HCT116 (cell line): ENCODE measurements at regions not wholly inside any gene's neighbourhood (a gene's known extent, or its start where the extent isn't known, plus 50 kb on each side); places are given as distances from the start of the nearest gene placed in this dataset.

Experiments
- ATAC-seq: fragments of 200-7000 bp; cut with Tn5 transposase; 2 replicates; pipeline ENCODE4 v1.9.1; 2020; ENCODE audit warnings: mild to moderate bottlenecking, moderate library complexity
- BruUV-seq: library from RNA; stranded (reverse); fragments of 400-500 nt; replicated peaks from 2 replicates; lab custom pipeline; 2021; lab: Mats Ljungman, UMichigan
- CTCF ChIA-PET: fragments of 300-600 bp; sonication (Branson Sonifier 250); formaldehyde crosslinking; loops from one replicate; lab custom pipeline; 2021; ENCODE audit warnings: antibody characterized with exemption; lab: Charles Lee
- POLR2A ChIA-PET: fragments of 300-600, 350-600 bp; sonication (Branson Sonifier 250); formaldehyde crosslinking; loops from one replicate; lab custom pipeline; 2021; ENCODE audit warnings: antibody characterized with exemption; lab: Charles Lee
- RAD21 ChIA-PET, 2 experiments: fragments of 300-600 bp; sonication (Branson Sonifier 250); formaldehyde crosslinking; loops; one replicate each; lab custom pipeline; 2023; ENCODE audit warnings: low total read pairs in 2 of 2; ENCODE audit not compliant: uncharacterized antibody in 2 of 2, unreplicated experiment in 2 of 2, low non-redundant PET in 1 of 2; lab: Charles Lee
- DNase-seq: peaks from one replicate; pipeline ENCODE4 v3.0.0-alpha.2; 2010; ENCODE audit warnings: low read depth, low spot score
- H2AFZ ChIP-seq: fragments of 200-600 bp; shearing (Covaris generic), sonication (generic); 2 replicates; pipeline ENCODE4 v1.6.1; 2017; ENCODE audit warnings: low read depth, mixed run types, mixed read lengths, antibody characterized with exemption, low read length; ENCODE audit not compliant: poor library complexity, severe bottlenecking
- H3K27ac ChIP-seq: 2 replicates; pipeline ENCODE4 v1.5.1; 2012; ENCODE audit warnings: low read depth, low read length
- H3K27me3 ChIP-seq: fragments of 200-600 bp; sonication (generic); 2 replicates; pipeline ENCODE4 v1.6.1; 2016; ENCODE audit warnings: mixed run types, low read length, mixed read lengths; ENCODE audit not compliant: insufficient read depth
- H3K36me3 ChIP-seq, 2 experiments: fragments of 200-500 bp in 1 of 2; fragments of 200-600 bp in 1 of 2; sonication (Bioruptor generic) in 1 of 2; sonication (generic) in 1 of 2; 2 replicates each; pipeline versions ENCODE4 v1.5.1 to v1.6.1; 2014 to 2016; ENCODE audit warnings: low read length in 2 of 2, inconsistent platforms in 1 of 2, mixed read lengths in 1 of 2, mixed run types in 1 of 2; ENCODE audit not compliant: insufficient read depth in 2 of 2, control insufficient read depth in 1 of 2
- H3K4me1 ChIP-seq, 2 experiments: fragments of 200-600 bp in 1 of 2; sonication (generic) in 1 of 2; 2 replicates each; pipeline versions ENCODE4 v1.5.1 to v1.6.1; 2012 to 2017; ENCODE audit warnings: low read length in 2 of 2, inconsistent platforms in 1 of 2, mild to moderate bottlenecking in 1 of 2, mixed read lengths in 1 of 2, mixed run types in 1 of 2, moderate library complexity in 1 of 2; ENCODE audit not compliant: insufficient read depth in 2 of 2, control insufficient read depth in 1 of 2
- H3K4me2 ChIP-seq: fragments of 200-600 bp; sonication (generic); 2 replicates; pipeline ENCODE4 v1.6.1; 2017; ENCODE audit warnings: mixed run types, low read length, mixed read lengths
- H3K4me3 ChIP-seq, 2 experiments: fragments of 200-600 bp in 1 of 2; sonication (generic) in 1 of 2; replicated peaks in 1 of 2; 2 replicates each; pipeline ENCODE4 v1.5.1; 2011 to 2016; ENCODE audit warnings: low read length in 2 of 2, control low read depth in 1 of 2, low read depth in 1 of 2, mild to moderate bottlenecking in 1 of 2, mixed read lengths in 1 of 2, mixed run types in 1 of 2
- H3K79me2 ChIP-seq: fragments of 200-600 bp; sonication (generic); 2 replicates; pipeline ENCODE4 v1.6.1; 2017; ENCODE audit warnings: mild to moderate bottlenecking, mixed run types, low read length, moderate library complexity, mixed read lengths; ENCODE audit not compliant: insufficient read depth
- H3K9ac ChIP-seq: fragments of 200-600 bp; sonication (generic); 2 replicates; pipeline ENCODE4 v1.6.1; 2016; ENCODE audit warnings: low read length, mixed read lengths
- H3K9me2 ChIP-seq: fragments of 200-600 bp; sonication (generic), shearing (Covaris generic); 2 replicates; pipeline ENCODE4 v1.6.1; 2017; ENCODE audit warnings: mixed run types, mild to moderate bottlenecking, moderate library complexity; ENCODE audit not compliant: insufficient read depth
- H3K9me3 ChIP-seq, 2 experiments: fragments of 200-500 bp in 1 of 2; fragments of 200-600 bp in 1 of 2; sonication (Bioruptor generic) in 1 of 2; sonication (generic) in 1 of 2; 2 replicates each; pipeline ENCODE4 v1.6.1; 2014 to 2017; ENCODE audit warnings: low read length in 2 of 2, mixed read lengths in 2 of 2, inconsistent platforms in 1 of 2, low read depth in 1 of 2, mild to moderate bottlenecking in 1 of 2, mixed run types in 1 of 2, moderate library complexity in 1 of 2; ENCODE audit not compliant: control insufficient read depth in 1 of 2, insufficient read depth in 1 of 2
- H4K20me1 ChIP-seq: fragments of 200-600 bp; sonication (generic), shearing (Covaris generic); 2 replicates; pipeline ENCODE4 v1.6.1; 2017; ENCODE audit warnings: mixed run types, mild to moderate bottlenecking, moderate library complexity; ENCODE audit not compliant: insufficient read depth
- CBX3 ChIP-seq: IDR thresholded peaks from 2 replicates; pipeline ENCODE4 v1.6.1; 2012; ENCODE audit warnings: low read depth
- CEBPB ChIP-seq: IDR thresholded peaks from 2 replicates; pipeline ENCODE4 v1.6.1; 2012; ENCODE audit warnings: low read depth
- EGR1 ChIP-seq: IDR thresholded peaks from 2 replicates; pipeline ENCODE4 v1.6.1; 2012; ENCODE audit warnings: low read depth
- ELF1 ChIP-seq: IDR thresholded peaks from 2 replicates; pipeline ENCODE4 v1.6.1; 2012; ENCODE audit warnings: low read depth, borderline replicate concordance
- EZH2phosphoT487 ChIP-seq: fragments of 200-600 bp; IDR thresholded peaks from 2 replicates; pipeline ENCODE4 v1.6.1; 2018; ENCODE audit warnings: antibody characterized with exemption, borderline replicate concordance
- FOSL1 ChIP-seq: IDR thresholded peaks from 2 replicates; pipeline ENCODE4 v1.6.1; 2012; ENCODE audit warnings: low read depth
- JUND ChIP-seq: IDR thresholded peaks from 2 replicates; pipeline ENCODE4 v1.6.1; 2012
- POLR2AphosphoS5 ChIP-seq: IDR thresholded peaks from 2 replicates; pipeline ENCODE4 v1.6.1; 2011; ENCODE audit warnings: mild to moderate bottlenecking, low read depth, low read length, moderate library complexity
- RAD21 ChIP-seq: IDR thresholded peaks from 2 replicates; pipeline ENCODE4 v1.6.1; 2012; ENCODE audit warnings: low read depth, mild to moderate bottlenecking
- SIN3A ChIP-seq: IDR thresholded peaks from 2 replicates; pipeline ENCODE4 v1.6.1; 2012; ENCODE audit warnings: low read depth
- SP1 ChIP-seq: IDR thresholded peaks from 2 replicates; pipeline ENCODE4 v1.6.1; 2012; ENCODE audit warnings: low read depth
- TCF7L2 ChIP-seq: IDR thresholded peaks from 2 replicates; pipeline ENCODE4 v1.7.0; 2011; ENCODE audit warnings: borderline replicate concordance, inconsistent platforms; ENCODE audit not compliant: insufficient read depth, insufficient read length; ENCODE audit errors: extremely low read depth
- YY1 ChIP-seq: IDR thresholded peaks from 2 replicates; pipeline ENCODE4 v1.6.1; 2011; ENCODE audit warnings: low read length, low read depth, moderate library complexity, mild to moderate bottlenecking; ENCODE audit not compliant: insufficient replicate concordance; ENCODE audit errors: extremely low read depth
- ZFX ChIP-seq: fragments of 450-650 bp; IDR thresholded peaks from 2 replicates; pipeline ENCODE4 v1.6.1; 2017
- ZNF274 ChIP-seq: fragments of 200-500 bp; sonication (Bioruptor generic); IDR thresholded peaks from 2 replicates; pipeline ENCODE4 v1.6.1; 2014; ENCODE audit warnings: mild to moderate bottlenecking, low read depth, low read length, inconsistent platforms
- intact Hi-C: fragments of 100-400 bp; cut with micrococcal nuclease; formaldehyde crosslinking; loops from 2 replicates; pipeline ENCODE4 v1.10.0; 2022
- TF ChIP-seq, protein P1 (sequence below): IDR thresholded peaks from 2 replicates; pipeline ENCODE4 v1.6.1; 2011; ENCODE audit warnings: mild to moderate bottlenecking, low read length, moderate library complexity; ENCODE audit not compliant: insufficient replicate concordance; ENCODE audit errors: extremely low read depth
- TF ChIP-seq, protein P2 (sequence below): IDR thresholded peaks from 2 replicates; pipeline ENCODE4 v1.6.1; 2012
- TF ChIP-seq, protein P3 (sequence below): IDR thresholded peaks from 2 replicates; pipeline ENCODE4 v1.6.1; 2012; ENCODE audit warnings: low read depth
- TF ChIP-seq, protein P4 (sequence below): IDR thresholded peaks from 2 replicates; pipeline ENCODE4 v1.6.1; 2012

DNA sequence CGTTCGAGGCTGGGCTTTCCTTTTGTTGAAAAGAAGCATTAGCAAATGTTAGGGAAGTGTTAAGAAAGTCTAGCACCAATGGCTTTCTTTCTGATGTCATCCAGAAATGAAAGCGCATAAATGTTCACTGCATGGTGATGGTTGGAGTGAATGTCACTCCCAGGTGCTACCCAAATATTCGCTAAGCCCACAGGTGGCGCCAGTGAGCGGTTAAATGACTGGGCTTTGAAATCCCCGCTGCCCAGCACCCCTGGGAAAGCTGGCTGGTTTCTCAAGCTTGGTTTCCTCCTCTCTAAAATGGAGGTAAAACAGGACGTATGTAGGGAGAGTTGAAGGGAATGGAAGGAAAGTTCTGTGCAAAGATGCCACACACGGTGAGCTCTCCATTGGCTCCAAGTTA is 104.4 kb downstream of the IRX5 start (continued):
- TF ChIP-seq, protein P1, sequence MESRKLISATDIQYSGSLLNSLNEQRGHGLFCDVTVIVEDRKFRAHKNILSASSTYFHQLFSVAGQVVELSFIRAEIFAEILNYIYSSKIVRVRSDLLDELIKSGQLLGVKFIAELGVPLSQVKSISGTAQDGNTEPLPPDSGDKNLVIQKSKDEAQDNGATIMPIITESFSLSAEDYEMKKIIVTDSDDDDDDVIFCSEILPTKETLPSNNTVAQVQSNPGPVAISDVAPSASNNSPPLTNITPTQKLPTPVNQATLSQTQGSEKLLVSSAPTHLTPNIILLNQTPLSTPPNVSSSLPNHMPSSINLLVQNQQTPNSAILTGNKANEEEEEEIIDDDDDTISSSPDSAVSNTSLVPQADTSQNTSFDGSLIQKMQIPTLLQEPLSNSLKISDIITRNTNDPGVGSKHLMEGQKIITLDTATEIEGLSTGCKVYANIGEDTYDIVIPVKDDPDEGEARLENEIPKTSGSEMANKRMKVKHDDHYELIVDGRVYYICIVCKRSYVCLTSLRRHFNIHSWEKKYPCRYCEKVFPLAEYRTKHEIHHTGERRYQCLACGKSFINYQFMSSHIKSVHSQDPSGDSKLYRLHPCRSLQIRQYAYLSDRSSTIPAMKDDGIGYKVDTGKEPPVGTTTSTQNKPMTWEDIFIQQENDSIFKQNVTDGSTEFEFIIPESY = no peak
- TF ChIP-seq SP1 = no peak
- no peak for TF ChIP-seq YY1
- no peak for TF ChIP-seq CBX3
- TF ChIP-seq RAD21 = peak; percentile 59
- no peak for TF ChIP-seq SIN3A
- no peak for TF ChIP-seq ZFX
- TF ChIP-seq, protein P2, sequence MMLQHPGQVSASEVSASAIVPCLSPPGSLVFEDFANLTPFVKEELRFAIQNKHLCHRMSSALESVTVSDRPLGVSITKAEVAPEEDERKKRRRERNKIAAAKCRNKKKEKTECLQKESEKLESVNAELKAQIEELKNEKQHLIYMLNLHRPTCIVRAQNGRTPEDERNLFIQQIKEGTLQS = no peak
- TF ChIP-seq, all 23 proteins: peak for 3

DNA sequence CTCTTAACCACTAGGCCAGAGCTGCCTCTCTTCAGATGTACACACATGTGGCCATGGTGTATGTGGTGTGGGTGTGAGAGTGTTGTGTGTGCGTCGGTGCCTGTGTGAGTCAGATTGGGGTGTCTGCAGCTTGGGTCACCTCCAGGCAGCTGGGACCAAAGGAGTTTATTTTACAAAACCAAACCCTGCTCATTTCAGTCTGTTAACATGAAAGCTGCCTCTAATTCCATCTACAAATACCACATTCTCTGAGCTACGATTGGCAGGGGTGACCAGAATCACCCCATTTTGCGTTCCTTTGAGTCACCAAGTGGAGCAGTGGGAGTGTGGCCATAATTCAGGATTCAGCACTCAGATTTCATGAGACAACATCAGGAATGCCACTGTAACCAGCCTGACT is 105.3 kb downstream of the IRX5 start:
- H3K9me2 ChIP-seq = no peaks in the 10 kb centered on the region
- DNase-seq (no peak), ATAC-seq (no peak)
- no peak overlapping the region for H3K9ac ChIP-seq
- intact Hi-C loops = loop anchor here (1.0 kb wide), 1 partner anchor 222 kb away; no protein-coding TSS in a partner anchor
- ChIA-PET RAD21 (no interaction called here), CTCF (interaction anchor here (1.4 to 3.5 kb wide), 3 partner anchors 11 to 222 kb away, joined by 3 to 14 read pairs (median 12); no protein-coding TSS in a partner anchor), POLR2A (no interaction called here)
- H3K27me3 ChIP-seq = no peaks in the 10 kb centered on the region
- no TSS peak for BruUV-seq
- no peak overlapping the region for H3K4me3 ChIP-seq
- H3K79me2 ChIP-seq = no peaks in the 10 kb centered on the region
- TF ChIP-seq, protein P3, sequence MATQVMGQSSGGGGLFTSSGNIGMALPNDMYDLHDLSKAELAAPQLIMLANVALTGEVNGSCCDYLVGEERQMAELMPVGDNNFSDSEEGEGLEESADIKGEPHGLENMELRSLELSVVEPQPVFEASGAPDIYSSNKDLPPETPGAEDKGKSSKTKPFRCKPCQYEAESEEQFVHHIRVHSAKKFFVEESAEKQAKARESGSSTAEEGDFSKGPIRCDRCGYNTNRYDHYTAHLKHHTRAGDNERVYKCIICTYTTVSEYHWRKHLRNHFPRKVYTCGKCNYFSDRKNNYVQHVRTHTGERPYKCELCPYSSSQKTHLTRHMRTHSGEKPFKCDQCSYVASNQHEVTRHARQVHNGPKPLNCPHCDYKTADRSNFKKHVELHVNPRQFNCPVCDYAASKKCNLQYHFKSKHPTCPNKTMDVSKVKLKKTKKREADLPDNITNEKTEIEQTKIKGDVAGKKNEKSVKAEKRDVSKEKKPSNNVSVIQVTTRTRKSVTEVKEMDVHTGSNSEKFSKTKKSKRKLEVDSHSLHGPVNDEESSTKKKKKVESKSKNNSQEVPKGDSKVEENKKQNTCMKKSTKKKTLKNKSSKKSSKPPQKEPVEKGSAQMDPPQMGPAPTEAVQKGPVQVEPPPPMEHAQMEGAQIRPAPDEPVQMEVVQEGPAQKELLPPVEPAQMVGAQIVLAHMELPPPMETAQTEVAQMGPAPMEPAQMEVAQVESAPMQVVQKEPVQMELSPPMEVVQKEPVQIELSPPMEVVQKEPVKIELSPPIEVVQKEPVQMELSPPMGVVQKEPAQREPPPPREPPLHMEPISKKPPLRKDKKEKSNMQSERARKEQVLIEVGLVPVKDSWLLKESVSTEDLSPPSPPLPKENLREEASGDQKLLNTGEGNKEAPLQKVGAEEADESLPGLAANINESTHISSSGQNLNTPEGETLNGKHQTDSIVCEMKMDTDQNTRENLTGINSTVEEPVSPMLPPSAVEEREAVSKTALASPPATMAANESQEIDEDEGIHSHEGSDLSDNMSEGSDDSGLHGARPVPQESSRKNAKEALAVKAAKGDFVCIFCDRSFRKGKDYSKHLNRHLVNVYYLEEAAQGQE = no peak
- no peak for TF ChIP-seq CBX3
- no peak for TF ChIP-seq ZFX
- TF ChIP-seq, protein P2 = no peak
- no peak for TF ChIP-seq JUND
- no peak for TF ChIP-seq POLR2AphosphoS5
- TF ChIP-seq, protein P4, sequence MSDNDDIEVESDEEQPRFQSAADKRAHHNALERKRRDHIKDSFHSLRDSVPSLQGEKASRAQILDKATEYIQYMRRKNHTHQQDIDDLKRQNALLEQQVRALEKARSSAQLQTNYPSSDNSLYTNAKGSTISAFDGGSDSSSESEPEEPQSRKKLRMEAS = no peak
- TF ChIP-seq TCF7L2 = no peak
- no peak for TF ChIP-seq CEBPB
- no peak for TF ChIP-seq ZNF274
- TF ChIP-seq SP1 = no peak
- TF ChIP-seq RAD21 = no peak
- TF ChIP-seq YY1 = no peak
- no peak for TF ChIP-seq EGR1
- no peak for TF ChIP-seq FOSL1
- TF ChIP-seq EZH2phosphoT487 = no peak
- TF ChIP-seq ELF1 = no peak
- H3K4me2 ChIP-seq = no peak overlapping the region
- H4K20me1 ChIP-seq = no peaks in the 10 kb centered on the region
- no peaks in the 10 kb centered on the region for H3K36me3 ChIP-seq
- no peak overlapping the region for H2AFZ ChIP-seq
- no peaks in the 10 kb centered on the region for H3K9me3 ChIP-seq
- H3K4me1 ChIP-seq = peaks cover 0 to 11% of the 10 kb centered on the region in 2 experiments; a peak in 2 of 4 replicates
- H3K27ac ChIP-seq = no peak overlapping the region
